ENCODE measurements at regions not wholly inside any gene's neighbourhood (a gene's known extent, or its start where the extent isn't known, plus 50 kb on each side); places are given as distances from the start of the nearest gene placed in this dataset.

DNA sequence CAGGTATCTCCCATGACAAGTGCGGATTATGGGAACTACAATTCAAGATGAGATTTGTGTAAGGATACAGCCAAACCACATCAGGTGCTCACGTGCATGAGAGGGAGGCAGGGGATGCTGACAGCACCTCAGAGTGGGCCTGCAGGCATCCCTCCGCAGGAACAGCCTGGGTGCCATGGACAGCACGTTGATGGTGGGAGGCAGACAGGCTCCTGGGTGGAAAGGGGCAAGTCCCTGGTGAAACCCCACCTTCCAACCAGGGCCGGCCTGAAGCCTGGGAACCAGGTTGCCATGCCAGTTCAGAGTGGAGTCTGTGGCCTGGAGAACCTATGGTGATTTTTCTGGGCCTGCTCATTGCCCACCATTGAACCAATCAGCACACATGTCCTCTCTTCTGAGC, 1469.6 kb downstream of the PCDH7 start:
- TF ChIP-seq, protein P1, sequence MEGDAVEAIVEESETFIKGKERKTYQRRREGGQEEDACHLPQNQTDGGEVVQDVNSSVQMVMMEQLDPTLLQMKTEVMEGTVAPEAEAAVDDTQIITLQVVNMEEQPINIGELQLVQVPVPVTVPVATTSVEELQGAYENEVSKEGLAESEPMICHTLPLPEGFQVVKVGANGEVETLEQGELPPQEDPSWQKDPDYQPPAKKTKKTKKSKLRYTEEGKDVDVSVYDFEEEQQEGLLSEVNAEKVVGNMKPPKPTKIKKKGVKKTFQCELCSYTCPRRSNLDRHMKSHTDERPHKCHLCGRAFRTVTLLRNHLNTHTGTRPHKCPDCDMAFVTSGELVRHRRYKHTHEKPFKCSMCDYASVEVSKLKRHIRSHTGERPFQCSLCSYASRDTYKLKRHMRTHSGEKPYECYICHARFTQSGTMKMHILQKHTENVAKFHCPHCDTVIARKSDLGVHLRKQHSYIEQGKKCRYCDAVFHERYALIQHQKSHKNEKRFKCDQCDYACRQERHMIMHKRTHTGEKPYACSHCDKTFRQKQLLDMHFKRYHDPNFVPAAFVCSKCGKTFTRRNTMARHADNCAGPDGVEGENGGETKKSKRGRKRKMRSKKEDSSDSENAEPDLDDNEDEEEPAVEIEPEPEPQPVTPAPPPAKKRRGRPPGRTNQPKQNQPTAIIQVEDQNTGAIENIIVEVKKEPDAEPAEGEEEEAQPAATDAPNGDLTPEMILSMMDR (IDR thresholded peaks at IDR 0.05; ENCODE audit: low read depth, low read length) = no peak

DNA sequence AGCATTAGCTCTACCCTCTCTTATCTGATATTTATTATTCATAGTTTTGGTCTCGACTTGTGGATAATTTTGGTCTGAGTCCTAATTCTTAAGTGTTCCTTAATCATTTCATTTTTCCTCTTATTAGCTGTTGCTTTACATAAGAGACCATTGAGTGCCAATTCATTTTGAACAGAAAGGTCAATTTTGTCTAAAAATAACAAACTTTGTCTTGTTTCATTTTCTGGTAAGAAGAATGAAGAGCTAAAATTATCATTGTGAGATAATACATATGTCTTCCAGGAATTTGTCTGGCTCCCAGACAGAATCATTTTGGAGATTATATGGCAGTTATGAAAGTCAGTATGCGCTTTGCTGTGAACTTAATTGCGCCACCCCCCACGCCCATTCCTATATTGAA, 1471.8 kb downstream of the PCDH7 start:
- TF ChIP-seq, protein P1 (IDR thresholded peaks at IDR 0.05; ENCODE audit: low read depth, low read length) = no peak

More for the DNA sequence above, 1469.6 kb downstream of the PCDH7 start:
- no peak for DNase-seq (ENCODE audit: extremely low read depth, low read depth)

DNA sequence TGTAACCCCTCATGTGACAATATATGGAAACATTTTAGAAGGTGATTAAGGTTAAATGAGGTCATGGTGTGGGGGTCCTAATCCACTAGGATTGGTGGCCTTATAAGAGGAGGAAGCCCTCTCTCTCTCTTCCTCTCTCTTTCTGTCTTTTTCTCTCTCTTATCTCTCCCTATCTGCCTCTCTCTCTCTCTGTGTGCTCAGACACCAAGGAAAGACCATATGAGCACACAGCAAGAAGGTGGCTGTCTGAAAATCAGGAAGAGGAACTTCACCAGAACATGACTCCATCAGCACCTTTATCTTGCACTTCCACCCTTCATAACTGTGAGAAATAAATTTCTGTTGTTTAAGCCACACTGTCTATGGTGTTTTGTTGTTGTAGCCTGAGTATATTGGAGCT, 1472.2 kb downstream of the PCDH7 start:
- TF ChIP-seq, protein P1 (IDR thresholded peaks at IDR 0.05; ENCODE audit: low read depth, low read length) = no peak
- DNase-seq (ENCODE audit: extremely low read depth, low read depth) = no peak

More for the DNA sequence above, 1471.8 kb downstream of the PCDH7 start:
- no peak for DNase-seq (ENCODE audit: extremely low read depth, low read depth)

DNA sequence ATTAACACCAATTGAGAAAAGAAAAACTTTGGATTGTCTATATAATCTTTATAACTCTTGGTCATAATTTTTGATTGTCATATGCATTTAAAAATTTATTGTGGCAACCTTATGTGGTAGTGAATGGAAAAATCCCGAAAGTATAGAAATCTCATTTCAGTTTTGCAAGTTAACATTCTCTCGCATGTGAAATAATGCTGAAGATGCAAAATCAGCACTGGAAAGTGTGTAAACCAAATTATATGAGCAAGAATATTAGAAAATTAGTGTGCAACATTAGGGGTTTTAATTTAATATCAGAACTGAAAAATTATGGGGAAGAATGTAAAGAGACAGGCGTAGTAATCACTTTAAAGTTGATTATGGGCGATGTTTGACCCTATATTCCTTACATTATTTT, 1472.8 kb downstream of the PCDH7 start:
- TF ChIP-seq, protein P1 (IDR thresholded peaks at IDR 0.05; ENCODE audit: low read depth, low read length) = no peak
- no peak for DNase-seq (ENCODE audit: extremely low read depth, low read depth)

DNA sequence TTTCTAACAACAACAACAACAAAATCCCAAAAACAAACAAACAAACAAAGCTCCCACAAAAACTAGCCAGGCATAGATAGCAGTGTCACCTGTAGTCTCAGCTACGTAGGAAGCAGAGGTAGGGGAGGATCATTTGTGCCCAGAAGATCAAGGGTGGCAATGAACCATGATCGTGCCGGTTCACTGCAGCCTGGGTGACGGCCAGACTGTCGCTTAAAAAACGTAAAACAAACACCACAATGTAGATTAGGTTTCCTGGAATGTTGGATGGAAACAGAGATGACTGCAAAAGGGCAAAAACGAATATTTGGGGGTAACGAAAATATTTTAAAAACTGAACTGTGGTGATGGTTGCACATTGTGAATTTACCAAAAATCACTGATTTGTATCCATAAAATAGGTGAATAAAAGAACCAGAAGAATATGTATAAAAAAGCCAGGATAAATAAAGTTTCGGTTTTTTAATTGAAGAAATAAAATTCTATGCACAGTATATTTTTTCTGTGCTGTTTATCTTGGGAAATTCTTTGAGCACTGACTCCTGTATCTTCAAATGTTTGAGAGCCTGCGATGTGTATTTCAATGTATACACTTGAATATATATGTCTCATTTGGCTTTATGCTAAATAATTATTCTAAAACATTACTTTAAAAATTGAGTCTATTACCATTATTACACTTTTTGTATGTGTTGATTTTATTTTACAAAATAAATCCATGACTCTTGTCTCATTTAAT, 1477.0 kb downstream of the PCDH7 start:
- TF ChIP-seq, protein P1 (IDR thresholded peaks at IDR 0.05; ENCODE audit: low read depth, low read length) = no peak

DNA sequence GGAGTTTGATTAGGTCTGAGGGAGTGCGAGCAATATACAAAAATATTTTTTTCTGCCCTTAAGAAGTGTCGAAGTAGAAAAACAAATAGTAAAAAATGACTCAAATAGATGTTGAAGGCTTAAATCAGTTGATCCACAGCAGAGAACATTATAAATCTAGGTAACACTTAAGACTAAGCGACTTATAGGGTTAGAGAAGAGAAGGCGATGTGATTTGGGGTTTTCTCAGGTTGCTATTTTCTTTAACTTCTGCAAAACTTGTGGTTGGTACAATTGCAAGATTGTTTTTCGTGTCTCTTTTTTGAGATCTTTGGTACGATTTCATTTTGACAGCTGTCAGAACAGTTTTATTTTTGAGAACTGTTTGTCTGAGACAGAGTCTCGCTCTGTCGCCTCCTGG, 1479.5 kb downstream of the PCDH7 start:
- no peak for DNase-seq (ENCODE audit: extremely low read depth, low read depth)
- TF ChIP-seq, protein P1 (IDR thresholded peaks at IDR 0.05; ENCODE audit: low read depth, low read length) = no peak

More for the DNA sequence above, 1477.0 kb downstream of the PCDH7 start:
- no peak for DNase-seq (ENCODE audit: extremely low read depth, low read depth)

DNA sequence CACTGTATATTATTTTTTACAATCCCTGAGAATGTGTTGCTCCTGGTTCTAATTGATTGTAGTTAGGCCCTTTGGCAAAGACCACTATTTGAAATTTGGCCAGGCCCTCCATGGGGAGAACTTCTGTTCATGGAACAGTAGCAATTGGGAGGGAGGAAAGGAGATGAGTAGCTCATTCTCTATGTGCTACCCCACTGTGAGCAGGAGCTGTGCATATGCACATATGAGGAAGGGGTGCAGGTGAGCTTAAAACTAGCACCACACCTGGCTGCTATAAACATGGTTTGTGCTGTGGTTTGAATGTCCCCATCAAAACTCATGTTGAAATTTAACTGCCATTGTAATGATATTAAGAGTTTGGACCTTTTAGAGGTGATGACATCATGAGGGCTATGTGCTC, 1483.2 kb downstream of the PCDH7 start:
- TF ChIP-seq, protein P1 (IDR thresholded peaks at IDR 0.05; ENCODE audit: low read depth, low read length) = no peak
- no peak for DNase-seq (ENCODE audit: extremely low read depth, low read depth)
